ENCODE measurements at regions not wholly inside any gene's neighbourhood (a gene's known extent, or its start where the extent isn't known, plus 50 kb on each side); places are given as distances from the start of the nearest gene placed in this dataset.

DNA sequence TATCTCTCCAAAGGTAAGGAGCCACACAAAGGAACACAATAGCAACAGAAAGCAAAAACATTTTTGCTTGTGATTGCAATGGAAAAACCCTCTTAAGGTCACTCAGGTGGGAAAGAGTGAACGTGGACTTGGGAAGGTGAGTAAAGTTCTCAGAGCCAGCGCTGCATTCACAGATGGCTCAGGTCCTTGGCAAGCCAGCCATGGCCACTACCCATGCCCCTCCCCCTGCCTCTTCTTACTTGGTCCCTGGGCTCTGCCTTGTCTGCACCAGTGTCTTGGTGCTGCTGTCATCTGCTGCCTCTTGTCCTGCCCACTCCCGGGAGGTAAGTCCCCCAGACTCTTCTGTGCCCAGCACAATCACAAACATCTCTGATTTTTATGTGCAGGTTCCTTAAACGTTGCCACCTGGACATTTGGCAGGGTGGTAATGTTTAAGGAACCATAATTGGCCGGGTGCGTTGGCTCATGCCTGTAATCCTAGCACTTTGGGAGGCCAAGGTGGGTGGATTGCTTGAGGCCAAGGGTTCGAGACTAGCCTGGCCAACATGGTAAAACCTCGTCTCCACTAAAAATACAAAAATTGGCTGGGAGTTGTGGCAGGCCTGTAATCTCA, 74.6 kb downstream of the FEM1C start:
- Histone ChIP-seq H3K4me1 (ENCODE audit: insufficient read depth, low read length) (peaks cover 5% of the 10 kb centered on the region; the same call in 1 of the 2 replicates), H3K79me2 (ENCODE audit: insufficient read depth, low read length) (no peaks in the 10 kb centered on the region), H3K14ac (ENCODE audit: insufficient read depth, low read length) (no peak overlapping the region), H2BK5ac (ENCODE audit: insufficient read length, low read length) (no peak overlapping the region), H4K91ac (ENCODE audit: insufficient read length, low read depth, low read length) (no peak overlapping the region), H3K4ac (ENCODE audit: low read depth, low read length) (no peak overlapping the region), H3K79me1 (ENCODE audit: insufficient read depth, low read depth, low read length, poor library complexity, severe bottlenecking) (no peaks in the 10 kb centered on the region), H3K56ac (ENCODE audit: insufficient read length, low read depth, low read length) (no peak overlapping the region), H3K27me3 (ENCODE audit: insufficient read depth, low read length) (no peaks in the 10 kb centered on the region), H4K20me1 (ENCODE audit: control insufficient read depth, insufficient read depth, insufficient read length) (no peaks in the 10 kb centered on the region), H2BK12ac (ENCODE audit: insufficient read length, low read depth, low read length) (no peak overlapping the region), H3K4me2 (ENCODE audit: insufficient read depth, insufficient read length, low read length) (no peak overlapping the region), H4K5ac (ENCODE audit: insufficient read length, low read depth, low read length) (no peak overlapping the region), H2AFZ (ENCODE audit: low read length) (no peak overlapping the region), H3K23ac (ENCODE audit: insufficient read length, low read depth, low read length) (no peak overlapping the region), H2BK15ac (ENCODE audit: low read depth, low read length) (no peak overlapping the region), H3K27ac (ENCODE audit: insufficient read length, low read depth, low read length) (no peak overlapping the region), H4K8ac (replicated peaks; ENCODE audit: insufficient read length, low read depth, low read length) (no peak overlapping the region), H2BK120ac (ENCODE audit: low read depth, low read length, poor library complexity, severe bottlenecking) (no peak overlapping the region), H3K18ac (ENCODE audit: insufficient read length, low read depth, low read length) (no peak overlapping the region), H3K9ac (ENCODE audit: extremely low read depth, insufficient read length, low read length) (no peak overlapping the region), H3K9me3 (ENCODE audit: control insufficient read depth, low read depth, low read length) (no peaks in the 10 kb centered on the region), H2BK20ac (ENCODE audit: low read depth, low read length, poor library complexity, severe bottlenecking) (no peak overlapping the region), H2AK5ac (ENCODE audit: insufficient read length, low read length) (no peak overlapping the region), H3K23me2 (ENCODE audit: insufficient read length, low read depth, low read length, poor library complexity, severe bottlenecking) (no peaks in the 10 kb centered on the region), H3T11ph (ENCODE audit: low read length) (no peak overlapping the region)
- H3K4me3 Mint-ChIP-seq, result no peak overlapping the region
- DNase-seq, result no peak
- no peak overlapping the region; a peak in 1 of 7 replicates for H3K27ac Mint-ChIP-seq
- no peaks in the 10 kb centered on the region; the same call in 1 of the 2 replicates for H3K27me3 Mint-ChIP-seq (ENCODE audit: low read depth)
- H3K4me1 Mint-ChIP-seq, result peaks cover 9 to 11% of the 10 kb centered on the region in 2 experiments
- no peaks in the 10 kb centered on the region; a peak in 1 of 7 replicates for H3K36me3 Mint-ChIP-seq (ENCODE audit: insufficient read depth in 1 of 3, low read depth in 3 of 3)
- TF ChIP-seq, protein P1, sequence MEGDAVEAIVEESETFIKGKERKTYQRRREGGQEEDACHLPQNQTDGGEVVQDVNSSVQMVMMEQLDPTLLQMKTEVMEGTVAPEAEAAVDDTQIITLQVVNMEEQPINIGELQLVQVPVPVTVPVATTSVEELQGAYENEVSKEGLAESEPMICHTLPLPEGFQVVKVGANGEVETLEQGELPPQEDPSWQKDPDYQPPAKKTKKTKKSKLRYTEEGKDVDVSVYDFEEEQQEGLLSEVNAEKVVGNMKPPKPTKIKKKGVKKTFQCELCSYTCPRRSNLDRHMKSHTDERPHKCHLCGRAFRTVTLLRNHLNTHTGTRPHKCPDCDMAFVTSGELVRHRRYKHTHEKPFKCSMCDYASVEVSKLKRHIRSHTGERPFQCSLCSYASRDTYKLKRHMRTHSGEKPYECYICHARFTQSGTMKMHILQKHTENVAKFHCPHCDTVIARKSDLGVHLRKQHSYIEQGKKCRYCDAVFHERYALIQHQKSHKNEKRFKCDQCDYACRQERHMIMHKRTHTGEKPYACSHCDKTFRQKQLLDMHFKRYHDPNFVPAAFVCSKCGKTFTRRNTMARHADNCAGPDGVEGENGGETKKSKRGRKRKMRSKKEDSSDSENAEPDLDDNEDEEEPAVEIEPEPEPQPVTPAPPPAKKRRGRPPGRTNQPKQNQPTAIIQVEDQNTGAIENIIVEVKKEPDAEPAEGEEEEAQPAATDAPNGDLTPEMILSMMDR (conservative IDR thresholded peaks at IDR 0.05), result no peak
- H3K9me3 Mint-ChIP-seq, result no peaks in the 10 kb centered on the region; a peak in 1 of 5 replicates
- no CpG with 5 or more reads among the region's 8 CpGs for WGBS (ENCODE audit: extremely low coverage, insufficient read length, low lambda C conversion rate)
